ENCODE measurements at regions not wholly inside any gene's neighbourhood (a gene's known extent, or its start where the extent isn't known, plus 50 kb on each side); places are given as distances from the start of the nearest gene placed in this dataset.

- DNase-seq: no peak
Measured at GRCh38 chr4:79022529-79022928, 83.3 kb upstream of the PAQR3 start.

- no peak for DNase-seq
Measured at GRCh38 chr4:79017481-79017880, 78.2 kb upstream of the PAQR3 start.

- no peak for DNase-seq
Measured at GRCh38 chr4:79016878-79017277, 77.6 kb upstream of the PAQR3 start.

GRCh38 chr4:79015411-79015810 lies 76.2 kb upstream of the PAQR3 start:
- peak; percentile 87 to 89 for DNase-seq

GRCh38 chr4:79014230-79014629 lies 75.0 kb upstream of the PAQR3 start:
- peak in 1 of 2 experiments; percentile 10 for DNase-seq

- DNase-seq: no peak
Measured at GRCh38 chr4:79013756-79014155, 74.5 kb upstream of the PAQR3 start.

- no peak for DNase-seq
Measured at GRCh38 chr4:78990938-78991810, 51.9 kb upstream of the PAQR3 start.

GRCh38 chr4:78989697-78990270 lies 50.5 kb upstream of the PAQR3 start:
- DNase-seq: no peak
